Umbilical cord (tissue), 1 donor: ENCODE measurements at regions not wholly inside any gene's neighbourhood (a gene's known extent, or its start where the extent isn't known, plus 50 kb on each side); places are given as distances from the start of the nearest gene placed in this dataset.

ENCODE experiments used
- DNase-seq: peaks from one replicate; pipeline ENCODE4 v3.0.0-alpha.2; 2015; ENCODE audit warnings: low spot score

GRCh38 chr10:108868881-108869280 lies 1054.4 kb downstream of the XPNPEP1 start:
- no peak for DNase-seq

- DNase-seq = no peak
These were observed 1060.5 kb downstream of the XPNPEP1 start for GRCh38 chr10:108862676-108863350.

GRCh38 chr10:108861181-108861754 lies 1062.0 kb downstream of the XPNPEP1 start:
- no peak for DNase-seq

GRCh38 chr10:108852211-108852610 lies 1071.1 kb downstream of the XPNPEP1 start:
- DNase-seq = no peak

- no peak for DNase-seq
These were observed 1073.0 kb downstream of the XPNPEP1 start for GRCh38 chr10:108850138-108850854.

GRCh38 chr10:108849688-108850087 lies 1073.6 kb downstream of the XPNPEP1 start:
- DNase-seq = peak; percentile 9

GRCh38 chr10:108849186-108849585 lies 1074.1 kb downstream of the XPNPEP1 start:
- peak; percentile 91 for DNase-seq

GRCh38 chr10:108848046-108848445 lies 1075.3 kb downstream of the XPNPEP1 start:
- DNase-seq = peak; percentile 57

- no peak for DNase-seq
These were observed 1082.4 kb downstream of the XPNPEP1 start for GRCh38 chr10:108840944-108841343.

GRCh38 chr10:108836362-108836761 lies 1086.9 kb downstream of the XPNPEP1 start:
- no peak for DNase-seq

GRCh38 chr10:108822026-108822425 lies 1101.3 kb downstream of the XPNPEP1 start:
- DNase-seq = no peak

- no peak for DNase-seq
These were observed 1104.0 kb downstream of the XPNPEP1 start for GRCh38 chr10:108819302-108819701.

GRCh38 chr10:108817584-108817983 lies 1105.7 kb downstream of the XPNPEP1 start:
- DNase-seq = no peak

GRCh38 chr10:108817135-108817534 lies 1106.2 kb downstream of the XPNPEP1 start:
- no peak for DNase-seq

- no peak for DNase-seq
These were observed 1110.4 kb downstream of the XPNPEP1 start for GRCh38 chr10:108812906-108813305.

- no peak for DNase-seq
These were observed 1111.0 kb downstream of the XPNPEP1 start for GRCh38 chr10:108812296-108812695.

- DNase-seq = no peak
These were observed 1115.1 kb downstream of the XPNPEP1 start for GRCh38 chr10:108808228-108808627.

GRCh38 chr10:108801775-108802517 lies 1121.4 kb downstream of the XPNPEP1 start:
- no peak for DNase-seq

GRCh38 chr10:108801220-108801619 lies 1122.1 kb downstream of the XPNPEP1 start:
- no peak for DNase-seq

- DNase-seq = no peak
These were observed 1125.7 kb downstream of the XPNPEP1 start for GRCh38 chr10:108797573-108797972.

GRCh38 chr10:108791794-108792474 lies 1131.4 kb downstream of the XPNPEP1 start:
- peak; percentile 25 for DNase-seq

GRCh38 chr10:108791030-108791429 lies 1132.3 kb downstream of the XPNPEP1 start:
- DNase-seq = no peak
